RWPE1 (cell line): ENCODE measurements at regions not wholly inside any gene's neighbourhood (a gene's known extent, or its start where the extent isn't known, plus 50 kb on each side); places are given as distances from the start of the nearest gene placed in this dataset.

Source experiments
- CTCF ChIA-PET: fragments of 350-600 bp; sonication (Branson Sonifier 250); formaldehyde crosslinking; extraction: SDS; loops from one replicate; lab custom pipeline; 2021; lab: Yijun Ruan, JAX
- POLR2A ChIA-PET: fragments of 400-600 bp; formaldehyde crosslinking; extraction: SDS; loops from one replicate; lab custom pipeline; 2020; ENCODE audit warnings: antibody characterized with exemption; ENCODE audit not compliant: low non-redundant PET; lab: Yijun Ruan, JAX
- DNase-seq: peaks from one replicate; pipeline ENCODE4 v3.0.0; 2012; ENCODE audit warnings: low spot score
- H3K27ac ChIP-seq: fragments of 450-650 bp; 2 replicates; pipeline ENCODE4 v1.5.1; 2017
- CTCF ChIP-seq: fragments of 450-650 bp; conservative IDR thresholded peaks from 2 replicates; pipeline ENCODE4 v1.5.1; 2017; ENCODE audit warnings: low read depth, mild to moderate bottlenecking

GRCh38 chr2:12381543-12382325, 335.0 kb upstream of the TRIB2 start:
- H3K27ac ChIP-seq: no peak overlapping the region
- no peak for TF ChIP-seq CTCF
- ChIA-PET POLR2A (no interaction called here), CTCF (interaction anchor here (0.7 kb wide), 1 partner anchor 10 kb away, joined by 3 read pairs; no protein-coding TSS in a partner anchor)
- no peak for DNase-seq

GRCh38 chr2:12382366-12382765, 334.4 kb upstream of the TRIB2 start:
- ChIA-PET CTCF (interaction anchor here (0.7 kb wide), 2 partner anchors 9 to 194 kb away, joined by 3 read pairs; no protein-coding TSS in a partner anchor), POLR2A (no interaction called here)
- H3K27ac ChIP-seq: no peak overlapping the region
- no peak for DNase-seq
- no peak for TF ChIP-seq CTCF

GRCh38 chr2:12389344-12390045, 327.2 kb upstream of the TRIB2 start:
- no peak overlapping the region for H3K27ac ChIP-seq
- POLR2A ChIA-PET: no interaction called here
- no peak for DNase-seq
- CTCF ChIA-PET: interaction anchor here (0.6 kb wide), 1 partner anchor 560 kb away, joined by 3 read pairs; no protein-coding TSS in a partner anchor
- no peak for TF ChIP-seq CTCF

GRCh38 chr2:12391116-12391515, 325.6 kb upstream of the TRIB2 start:
- H3K27ac ChIP-seq: no peak overlapping the region
- POLR2A ChIA-PET: no interaction called here
- CTCF ChIA-PET: interaction anchor here (0.6 kb wide), 1 partner anchor 9 kb away, joined by 3 read pairs; no protein-coding TSS in a partner anchor
- DNase-seq: no peak
- TF ChIP-seq CTCF: no peak

- ChIA-PET CTCF (interaction anchor here (0.5 kb wide), 1 partner anchor 610 kb away, joined by 4 read pairs; no protein-coding TSS in a partner anchor), POLR2A (no interaction called here)
- H3K27ac ChIP-seq: no peak overlapping the region
- TF ChIP-seq CTCF: no peak
- DNase-seq: no peak
Observed at GRCh38 chr2:12396699-12397098, 320.0 kb upstream of the TRIB2 start.

- no peak overlapping the region for H3K27ac ChIP-seq
- ChIA-PET POLR2A (no interaction called here), CTCF (no interaction called here)
- DNase-seq: no peak
- TF ChIP-seq CTCF: no peak
Observed at GRCh38 chr2:12397854-12398253, 318.9 kb upstream of the TRIB2 start.
